ENCODE measurements at regions not wholly inside any gene's neighbourhood (a gene's known extent, or its start where the extent isn't known, plus 50 kb on each side); places are given as distances from the start of the nearest gene placed in this dataset.

DNA sequence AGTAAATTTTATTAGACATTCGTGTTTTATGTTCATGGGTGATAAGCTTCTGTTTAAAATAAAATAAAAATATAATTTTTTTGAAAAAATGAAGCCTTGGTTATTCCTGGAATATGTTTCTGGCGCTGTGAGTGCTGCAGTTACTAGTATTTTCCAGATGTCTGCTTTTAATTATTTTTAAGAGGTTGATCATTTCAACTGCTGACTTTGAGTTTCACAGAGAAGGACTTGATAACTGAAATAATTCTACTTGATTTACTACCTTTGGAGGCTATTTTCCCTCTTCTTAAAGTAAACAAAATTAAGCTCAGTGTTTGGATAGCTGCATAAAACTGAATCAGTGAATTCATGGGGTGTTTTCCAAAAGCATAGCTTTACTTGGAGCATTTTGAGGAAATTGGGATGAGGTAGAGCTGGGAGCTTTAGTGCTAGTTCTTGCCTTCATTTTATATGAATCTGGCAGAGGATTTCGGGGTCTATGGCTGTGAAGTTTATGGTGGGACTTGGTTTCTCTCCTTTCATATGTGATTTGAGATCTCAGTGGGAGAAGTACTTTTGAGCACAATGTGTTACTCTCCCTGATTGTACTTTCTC lies 666.5 kb downstream of the DCDC2C start:
- no peak for DNase-seq (ENCODE audit: low read depth in 2 of 2)

DNA sequence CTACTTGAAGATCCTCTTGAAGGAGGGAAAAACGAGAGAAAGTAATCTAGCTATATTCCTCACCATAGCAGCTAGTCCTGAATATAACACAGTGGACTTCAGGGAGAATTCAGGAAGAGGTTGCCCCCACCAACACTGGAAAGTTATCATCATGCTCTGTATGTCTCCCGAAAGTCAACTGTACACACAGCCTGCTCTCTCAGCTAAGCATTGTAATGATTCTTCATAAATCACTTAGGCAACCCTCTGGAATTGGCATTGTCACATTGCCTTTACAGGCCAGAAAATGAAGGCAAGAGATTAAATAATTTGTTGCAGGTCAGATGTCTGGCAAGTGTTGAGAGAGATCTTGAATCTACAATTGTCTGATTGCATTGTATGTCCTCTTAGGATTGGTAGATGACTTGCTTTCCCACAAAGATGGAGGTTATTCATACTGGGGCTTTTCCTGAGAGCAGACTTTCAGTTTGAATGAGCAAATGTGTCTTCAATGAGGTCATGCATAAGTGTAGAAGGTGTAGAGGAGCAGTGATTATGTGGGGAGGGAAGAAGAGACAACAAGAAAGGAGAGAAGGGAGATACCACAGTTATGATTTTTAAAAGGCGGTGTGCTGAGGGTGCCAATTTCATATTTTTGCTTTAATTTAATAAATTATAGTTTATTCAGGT lies 667.2 kb downstream of the DCDC2C start:
- no peak for DNase-seq (ENCODE audit: low read depth in 2 of 2)

DNA sequence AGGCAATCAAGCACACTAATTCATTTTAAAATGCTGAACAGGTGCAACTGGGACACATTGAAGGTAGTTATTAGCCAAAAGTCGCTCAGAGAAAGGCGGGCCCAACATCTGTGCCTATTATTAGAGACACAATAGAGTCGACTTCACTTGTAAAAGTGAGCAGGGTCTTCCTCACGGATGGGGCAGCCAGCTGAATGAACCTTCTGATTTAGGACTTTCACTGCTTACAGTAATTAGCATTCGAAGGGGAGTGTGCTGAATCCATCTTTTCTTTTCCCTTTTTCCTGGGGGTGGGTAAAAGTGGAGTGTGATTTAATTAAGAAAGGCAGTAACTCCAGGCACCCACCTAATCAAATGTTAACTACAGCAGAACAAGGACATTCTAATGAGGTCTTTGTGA lies 677.7 kb downstream of the DCDC2C start:
- no peak for DNase-seq (ENCODE audit: low read depth in 2 of 2)

DNA sequence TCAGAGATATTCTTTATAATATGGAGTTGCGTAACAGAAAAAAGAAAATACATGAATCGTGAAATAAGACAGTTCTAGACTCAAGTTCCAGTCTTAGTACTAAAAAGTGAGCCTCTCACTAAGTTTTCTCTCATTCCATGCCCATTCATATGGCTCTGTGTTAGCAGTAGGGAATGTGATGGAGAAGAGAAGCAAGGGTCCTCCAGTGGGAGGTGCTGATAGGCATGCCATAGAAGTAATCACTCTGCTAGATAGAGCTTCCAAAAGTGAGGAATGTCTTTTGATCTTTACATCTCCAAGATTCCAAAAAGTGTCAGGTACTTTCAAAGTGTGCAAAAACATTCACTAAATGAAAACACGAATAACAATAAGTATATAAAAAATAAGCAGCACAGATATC lies 678.4 kb downstream of the DCDC2C start:
- DNase-seq (ENCODE audit: low read depth in 2 of 2) = no peak

DNA sequence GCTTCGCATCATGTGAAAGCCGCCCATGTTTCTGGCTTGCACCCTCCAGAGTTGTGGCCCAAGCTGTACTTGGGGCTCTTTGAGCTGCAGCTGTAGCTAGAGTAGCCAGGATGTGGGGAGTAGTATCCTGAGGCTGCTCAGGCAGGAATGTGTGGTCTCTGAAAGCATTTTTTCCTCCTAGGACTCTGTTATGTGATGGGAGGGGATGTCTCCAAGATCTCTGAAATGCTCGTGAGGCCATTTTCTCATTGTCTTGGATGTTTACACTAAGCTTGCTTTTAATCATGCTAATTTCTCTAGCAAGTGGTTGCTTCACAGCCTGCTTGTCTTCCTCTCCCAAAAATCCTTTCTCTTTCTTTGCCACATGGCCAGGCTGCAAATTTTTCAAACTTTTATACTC lies 687.6 kb downstream of the DCDC2C start:
- no peak for DNase-seq (ENCODE audit: low read depth in 2 of 2)

DNA sequence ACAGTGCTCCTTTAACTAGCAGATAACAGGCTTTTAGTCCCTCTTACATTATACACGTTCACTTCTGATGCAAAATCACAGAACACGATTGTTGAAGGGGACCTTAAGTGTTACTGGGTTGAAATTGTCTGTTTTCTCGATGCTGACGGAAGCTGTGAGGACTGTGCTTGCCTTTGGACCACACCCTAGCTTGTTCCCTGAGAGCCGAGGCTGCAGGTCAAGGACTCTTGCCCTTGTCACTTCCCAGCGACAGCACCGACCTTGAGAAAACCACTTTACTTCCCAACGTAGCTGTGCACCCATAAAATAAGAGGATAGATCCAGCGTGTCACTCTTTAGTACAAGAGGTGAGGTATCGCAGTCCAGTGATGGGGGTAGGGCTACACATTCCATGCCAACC lies 701.0 kb downstream of the DCDC2C start:
- DNase-seq (ENCODE audit: low read depth in 2 of 2) = no peak

DNA sequence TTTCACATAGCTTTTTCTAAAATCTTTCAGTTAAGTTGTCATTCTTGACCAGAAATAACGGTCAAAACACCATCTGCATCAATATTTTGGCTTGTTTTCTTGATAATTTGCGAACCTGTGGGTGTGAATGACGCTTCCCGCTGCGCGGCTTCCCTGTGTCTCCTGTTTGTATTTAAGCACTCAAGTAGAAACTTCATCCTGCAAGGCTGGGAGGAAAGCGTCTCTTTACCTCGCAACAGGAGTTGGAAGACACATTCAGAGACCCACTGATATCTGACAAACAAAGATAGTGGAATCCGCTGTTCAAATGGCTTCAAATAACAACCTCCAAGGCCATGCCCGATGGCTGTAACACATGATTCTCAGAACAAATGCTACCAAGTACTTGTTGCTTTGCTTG lies 704.9 kb downstream of the DCDC2C start:
- DNase-seq (ENCODE audit: low read depth in 2 of 2) = no peak

DNA sequence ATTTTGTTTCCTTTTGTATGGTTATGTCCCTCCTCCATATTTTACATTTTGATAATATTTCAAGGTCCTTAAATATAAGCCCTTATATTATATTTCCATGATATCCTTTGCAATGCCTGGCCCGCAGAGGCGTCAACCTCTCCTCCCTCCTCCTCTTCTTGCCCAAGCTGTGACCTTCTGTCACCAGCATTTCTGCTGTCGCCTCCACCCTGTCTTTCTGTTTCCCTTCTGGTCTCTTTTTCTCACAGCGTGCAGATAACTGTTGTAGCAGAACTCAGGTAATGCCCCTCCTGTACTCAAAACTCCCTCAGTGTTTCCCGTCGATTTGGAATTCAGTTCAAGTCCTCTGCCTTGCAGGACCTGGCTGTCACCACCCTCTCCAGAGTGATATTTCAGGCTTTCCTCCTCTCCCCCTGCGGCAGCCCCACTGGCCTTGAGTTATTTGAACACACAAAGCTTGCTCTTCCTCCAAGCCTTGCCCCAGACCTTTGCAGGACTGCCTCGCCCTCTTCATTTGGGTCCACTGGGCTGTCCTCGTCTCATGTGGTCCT lies 709.3 kb downstream of the DCDC2C start:
- no peak for DNase-seq (ENCODE audit: low read depth in 2 of 2)

DNA sequence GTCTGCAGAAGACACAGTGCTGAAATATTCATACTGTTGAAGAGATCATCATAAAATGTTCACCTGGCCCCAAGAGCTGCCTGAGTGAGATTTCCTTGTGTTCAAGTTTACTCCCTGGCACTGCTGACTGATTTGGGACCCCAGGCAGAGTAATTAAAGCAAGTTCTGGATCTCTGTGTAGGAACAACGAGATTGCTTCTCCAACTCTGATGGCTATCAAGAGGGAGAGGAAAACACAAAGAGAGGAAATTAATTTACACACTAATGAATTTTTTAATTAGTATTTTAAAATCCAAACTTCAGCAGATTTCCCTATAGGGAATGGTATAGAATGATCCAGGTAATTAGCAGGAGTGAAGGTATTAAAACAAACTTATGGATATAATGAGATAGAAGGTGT lies 711.8 kb downstream of the DCDC2C start:
- DNase-seq (ENCODE audit: low read depth in 2 of 2) = no peak

DNA sequence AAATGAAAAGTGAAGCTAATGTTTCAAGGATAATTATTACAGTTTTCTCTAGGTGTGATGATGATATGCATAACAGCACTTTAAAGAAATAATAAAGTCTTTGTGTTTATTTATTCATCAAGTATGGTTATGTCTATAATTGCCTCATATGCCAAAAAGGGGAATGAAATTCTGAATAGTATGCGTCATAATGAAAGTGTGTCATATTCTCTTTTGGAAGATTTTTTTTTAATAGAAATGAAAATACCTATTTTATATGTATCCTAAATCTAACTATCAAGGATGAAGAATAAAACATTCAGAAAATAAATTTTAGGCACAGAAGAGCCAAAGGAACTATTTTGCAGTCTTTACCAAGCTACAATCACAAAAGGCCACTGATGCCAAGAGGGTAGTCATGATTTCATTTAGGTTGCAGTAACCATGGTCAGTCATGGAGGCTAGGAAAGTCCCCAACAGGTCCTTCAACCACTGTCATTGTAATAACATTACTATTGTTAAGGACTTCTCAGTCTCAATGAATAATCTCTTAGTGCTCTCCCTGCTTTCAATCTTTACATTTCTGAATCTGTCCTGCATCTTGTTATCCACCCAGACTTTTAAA lies 712.5 kb downstream of the DCDC2C start:
- no peak for DNase-seq (ENCODE audit: low read depth in 2 of 2)

DNA sequence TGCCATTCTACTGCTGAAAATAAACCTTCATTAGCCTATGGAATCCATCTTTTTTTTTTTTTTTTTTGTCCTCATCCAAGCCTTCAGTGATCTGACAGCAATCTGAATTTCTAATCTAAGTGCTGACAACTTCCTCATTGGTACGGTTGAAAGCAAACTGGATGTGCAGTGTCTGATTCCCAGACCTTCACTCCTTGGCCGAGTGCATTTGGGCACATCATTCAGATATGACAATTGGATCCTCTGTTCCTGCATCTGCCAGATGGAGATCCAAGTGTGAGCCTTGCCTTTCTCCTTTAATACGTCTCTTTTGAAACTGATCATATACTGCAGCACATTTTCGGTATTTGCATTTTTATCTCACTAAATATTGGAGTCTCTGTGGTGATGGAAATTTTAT lies 713.1 kb downstream of the DCDC2C start:
- DNase-seq (ENCODE audit: low read depth in 2 of 2) = no peak

DNA sequence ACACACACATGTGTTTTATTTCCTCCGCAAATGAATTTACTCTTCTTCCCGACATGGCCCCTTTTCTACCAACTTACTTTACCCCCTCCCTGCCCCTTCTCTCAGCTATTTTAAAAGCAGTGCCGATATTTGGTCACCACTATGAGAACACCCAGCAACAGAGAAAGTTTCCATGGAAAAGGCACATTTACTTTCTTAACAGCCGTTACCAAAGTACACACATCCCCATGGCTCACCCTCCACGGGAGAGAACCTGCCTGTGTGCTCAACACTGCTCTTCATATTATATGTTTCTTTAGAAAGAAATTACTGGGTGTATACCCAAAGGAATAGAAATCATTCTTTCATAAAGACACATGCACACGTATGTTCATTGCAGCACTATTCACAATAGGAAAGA lies 714.4 kb downstream of the DCDC2C start:
- DNase-seq (ENCODE audit: low read depth in 2 of 2) = no peak

DNA sequence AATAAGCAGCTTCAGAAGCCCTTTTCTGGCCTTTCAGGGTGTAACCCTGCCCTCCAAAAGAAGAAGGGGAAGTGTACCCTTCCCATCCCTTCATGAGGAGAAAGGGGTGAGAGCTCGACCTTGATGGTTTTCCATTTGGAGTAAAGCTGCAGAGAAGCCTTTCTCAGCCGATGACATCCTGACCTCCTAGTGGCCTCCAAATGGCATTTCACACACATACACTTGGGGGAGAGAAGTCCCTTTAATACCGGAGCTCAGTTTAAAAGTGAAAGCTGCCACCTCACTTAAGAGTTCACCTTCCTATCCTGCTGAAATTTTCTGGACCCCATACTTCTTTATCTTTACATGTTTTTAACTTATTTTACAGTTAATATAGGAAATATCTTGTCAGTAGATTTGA lies 716.7 kb downstream of the DCDC2C start:
- DNase-seq (ENCODE audit: low read depth in 2 of 2) = no peak

DNA sequence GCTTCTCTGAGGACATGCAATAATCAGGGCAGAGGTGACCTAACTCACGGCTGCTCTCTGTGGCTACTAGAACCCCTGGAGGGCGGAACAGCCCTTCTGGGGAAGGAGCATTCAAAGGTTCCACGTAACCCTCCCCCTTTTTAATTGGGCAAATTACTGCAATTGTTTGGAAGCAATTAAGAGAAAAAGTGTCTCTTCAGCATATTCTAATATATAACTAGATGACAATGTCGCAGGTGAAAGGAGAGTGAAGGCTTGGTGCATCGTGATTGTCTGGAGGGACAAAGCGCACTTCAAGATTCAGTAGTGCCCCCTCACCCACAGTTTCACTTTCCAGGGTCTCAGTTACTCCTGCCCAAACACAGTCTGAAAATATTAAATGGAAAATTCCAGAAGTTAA lies 720.8 kb downstream of the DCDC2C start:
- DNase-seq (ENCODE audit: low read depth in 2 of 2) = no peak

DNA sequence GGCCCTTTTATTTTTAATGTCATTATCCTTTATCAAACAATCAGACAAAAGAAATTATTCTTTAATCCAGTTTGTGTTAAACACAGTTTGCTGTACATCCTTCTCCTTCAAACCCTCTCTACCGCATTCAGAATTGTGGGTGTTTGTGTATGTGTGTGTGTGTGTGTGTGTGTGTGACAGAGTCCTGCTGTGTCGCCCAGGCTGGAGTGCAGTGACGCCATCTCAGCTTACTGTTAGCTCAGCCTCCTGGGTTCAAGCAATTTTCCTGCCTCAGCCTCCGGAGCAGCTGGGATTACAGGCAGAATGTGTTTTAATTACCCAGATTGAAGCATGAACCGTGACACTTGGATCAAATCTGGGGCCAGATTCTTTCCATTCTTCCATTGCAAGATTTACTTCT lies 723.7 kb downstream of the DCDC2C start:
- DNase-seq (ENCODE audit: low read depth in 2 of 2) = no peak

DNA sequence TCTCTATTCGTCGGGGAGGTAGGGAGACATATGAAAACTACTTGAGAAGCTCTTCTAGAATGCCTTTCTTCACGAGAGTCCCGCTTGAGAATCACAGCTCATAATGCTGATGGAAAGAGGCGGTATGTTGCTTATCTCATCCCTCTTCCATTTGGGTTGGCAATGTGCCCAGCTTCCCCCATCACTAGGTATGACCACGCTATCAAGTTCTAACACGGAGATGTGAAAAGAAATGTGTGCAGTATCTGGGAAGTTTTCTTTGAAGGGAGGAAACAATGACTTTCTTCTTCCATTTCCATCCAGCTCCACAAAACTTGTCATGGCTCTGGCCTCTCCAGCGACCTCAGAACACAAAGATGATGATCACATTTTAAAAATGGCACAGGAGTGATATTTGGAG lies 742.4 kb downstream of the DCDC2C start:
- no peak for DNase-seq (ENCODE audit: low read depth in 2 of 2)

DNA sequence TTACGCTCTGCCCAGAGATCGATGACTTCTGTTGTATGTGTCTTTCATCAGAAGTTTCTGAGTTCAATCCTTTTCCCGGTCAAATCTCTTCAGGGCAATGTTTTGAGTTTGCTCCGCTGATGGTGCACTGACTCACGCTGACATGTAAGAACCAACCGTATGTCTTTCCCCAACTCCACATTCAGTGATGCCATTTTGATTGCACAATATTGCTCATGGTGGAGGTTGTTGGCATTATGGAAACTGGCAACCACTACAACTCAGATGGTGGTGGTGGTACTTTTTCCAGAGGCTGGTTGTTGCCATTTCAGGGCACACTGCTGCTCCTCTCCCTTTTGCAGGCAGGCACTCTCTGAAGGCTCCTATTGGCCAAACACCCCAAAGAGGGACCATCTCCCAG lies 751.5 kb downstream of the DCDC2C start:
- no peak for DNase-seq (ENCODE audit: low read depth in 2 of 2)

DNA sequence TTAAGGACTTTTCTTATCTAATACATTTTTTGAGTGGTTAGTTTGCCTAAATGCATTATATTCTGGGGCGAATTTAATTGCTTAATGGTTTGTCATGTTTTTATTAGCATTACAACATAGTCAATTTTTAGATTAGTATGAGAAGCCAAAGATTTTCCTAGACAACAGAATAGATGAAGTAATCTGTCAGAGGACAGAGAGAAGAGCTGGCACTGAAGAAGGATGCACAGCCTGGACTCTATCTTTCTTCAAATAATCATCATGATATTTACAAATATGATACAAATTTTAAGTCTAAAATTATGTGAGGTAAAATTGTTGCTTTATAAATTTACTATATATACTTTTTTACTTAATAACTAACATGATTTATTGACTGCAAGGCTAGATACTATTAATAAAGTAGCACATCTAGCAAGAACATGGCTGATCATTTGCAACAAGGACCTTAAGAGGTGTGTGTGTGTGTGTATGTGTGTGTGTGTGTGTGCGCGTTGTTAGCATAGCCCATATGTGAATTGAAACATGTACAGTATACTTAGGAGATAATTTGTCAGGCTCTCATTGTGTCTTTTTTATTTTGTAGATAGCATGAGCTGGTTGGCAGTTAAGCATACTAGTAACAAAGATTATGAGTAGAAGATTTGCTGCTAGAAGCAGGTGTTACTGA lies 752.2 kb downstream of the DCDC2C start:
- DNase-seq (ENCODE audit: low read depth in 2 of 2) = no peak

DNA sequence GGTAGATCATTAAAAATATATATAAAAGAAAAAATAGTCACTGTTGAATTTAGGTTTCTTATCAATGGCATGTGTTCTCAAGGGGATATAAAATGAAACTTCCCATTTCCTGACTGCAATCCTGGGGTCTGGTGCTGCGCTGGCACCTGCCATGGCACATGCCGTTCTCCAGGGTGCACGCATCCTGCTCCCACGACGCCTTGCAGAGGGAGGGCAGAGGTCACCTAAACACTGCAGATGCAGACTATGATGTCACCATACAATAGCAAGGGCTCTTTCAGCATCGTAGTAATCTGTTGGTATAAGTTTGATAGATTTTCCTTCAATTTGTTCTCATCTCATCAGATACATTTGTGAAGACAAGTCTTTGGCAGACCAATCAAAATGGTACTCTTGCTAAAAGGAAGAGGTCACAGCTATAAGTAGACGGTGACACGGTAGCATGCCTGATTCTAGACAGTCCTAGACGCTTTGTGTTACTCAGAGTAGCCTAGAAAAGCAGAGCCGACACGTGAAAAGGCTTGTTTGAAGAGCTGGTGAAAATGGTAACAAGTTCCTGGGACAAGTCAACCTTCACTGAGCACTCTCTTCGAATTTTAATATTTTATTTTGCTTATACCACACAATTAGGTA lies 761.4 kb downstream of the DCDC2C start:
- DNase-seq (ENCODE audit: low read depth in 2 of 2) = no peak

DNA sequence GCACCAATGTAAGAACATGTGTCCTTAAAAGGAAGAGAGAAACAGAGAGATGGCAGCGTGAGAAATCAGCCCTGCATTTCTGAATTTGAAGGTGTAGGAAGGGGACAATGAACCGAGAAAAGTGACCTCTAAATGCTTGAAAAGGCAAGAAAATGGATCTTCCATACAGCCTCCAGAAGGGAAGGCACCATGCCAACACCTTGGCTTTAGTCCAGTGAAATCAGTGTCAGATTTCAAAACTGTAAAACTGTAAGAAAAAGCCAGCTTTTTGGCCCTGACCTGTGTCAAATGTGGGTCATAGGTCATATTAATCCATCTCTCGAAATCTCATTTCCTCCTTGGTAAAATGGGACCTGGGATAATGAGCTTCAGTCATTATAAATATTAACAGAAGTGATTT lies 762.3 kb downstream of the DCDC2C start:
- DNase-seq (ENCODE audit: low read depth in 2 of 2) = no peak

DNA sequence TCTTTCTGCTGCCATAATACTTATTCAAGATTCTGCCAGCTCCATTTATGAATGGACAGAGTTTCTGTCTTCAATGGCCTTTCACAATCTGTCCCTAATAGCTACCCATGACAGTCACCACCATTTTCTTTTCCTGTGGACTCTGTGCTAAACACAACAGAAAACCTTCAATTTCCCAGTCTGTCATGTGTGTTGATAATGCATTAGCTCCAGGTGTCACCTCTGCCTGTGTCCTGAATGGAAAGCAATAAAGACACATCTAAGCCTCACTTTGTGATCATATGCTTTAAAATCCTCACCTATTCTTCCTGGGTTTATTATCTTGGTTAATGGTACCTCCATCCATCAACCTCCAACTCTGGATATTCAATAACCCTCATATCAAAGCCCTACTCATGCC lies 772.2 kb downstream of the DCDC2C start:
- no peak for DNase-seq (ENCODE audit: low read depth in 2 of 2)

DNA sequence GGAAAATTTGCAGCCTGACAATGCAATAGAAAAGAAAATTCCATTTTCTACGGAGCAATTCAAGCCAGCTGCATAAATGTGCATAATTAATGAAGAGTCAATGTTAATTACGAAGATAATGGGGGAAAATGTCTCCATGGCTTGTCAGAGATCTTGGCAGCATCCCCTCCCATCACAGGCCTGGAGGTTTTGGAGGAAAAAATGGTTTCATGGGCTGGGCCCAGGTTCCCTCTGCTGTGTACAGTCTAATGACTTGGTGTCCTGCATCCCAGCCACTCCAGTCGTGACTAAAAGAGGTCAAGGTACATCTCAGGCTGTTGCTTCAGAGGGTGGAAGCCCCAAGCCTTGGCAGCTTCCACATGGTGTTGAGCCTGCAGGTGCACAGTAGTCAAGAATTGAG lies 779.7 kb downstream of the DCDC2C start:
- no peak for DNase-seq (ENCODE audit: low read depth in 2 of 2)

Data from stimulated activated CD4-positive, alpha-beta T cell treated with anti-CD3 and anti-CD28 coated beads, Interleukin-12 subunit alpha, Interleukin-12 subunit beta, amount 100 ng/mL, for 24 hours (primary cell).